ENCODE measurements at regions not wholly inside any gene's neighbourhood (a gene's known extent, or its start where the extent isn't known, plus 50 kb on each side); places are given as distances from the start of the nearest gene placed in this dataset.

DNA sequence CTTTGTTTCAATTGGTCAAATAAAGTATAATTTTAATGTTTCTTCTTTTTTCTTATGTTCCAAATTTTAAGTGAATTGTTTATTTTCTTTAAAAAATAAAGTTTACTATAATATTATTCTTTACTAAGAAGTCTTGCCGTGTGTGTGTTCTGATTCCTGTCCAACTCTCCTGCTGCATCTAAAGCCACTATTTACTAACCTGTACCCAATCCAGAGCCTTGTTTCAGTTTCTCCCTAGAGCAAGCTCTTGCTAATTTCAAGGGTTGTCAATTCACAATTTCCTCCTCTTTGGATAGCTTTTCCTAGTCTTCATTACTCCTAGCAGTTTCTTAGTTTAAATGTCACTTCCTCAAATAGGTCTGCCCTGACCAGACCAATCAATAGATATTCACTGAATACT, 314.9 kb upstream of the SEMA3A start:
- no peak for DNase-seq
- no peak overlapping the region for H3K27ac ChIP-seq
- H3K36me3 ChIP-seq (replicated peaks in 1 of 2) = no peaks in the 10 kb centered on the region
- WGBS, 4 donors = 77 to 82% (median 79%) methylated on average over 1 of the region's 1 CpG
- no peak overlapping the region for H3K4me3 ChIP-seq
- intact Hi-C loops (cut with DNase I) = no loop called here
- no peak for TF ChIP-seq POLR2A (IDR thresholded peaks at IDR 0.05)
- TF ChIP-seq CTCF (IDR thresholded peaks at IDR 0.05) = no peak
- H3K4me1 ChIP-seq (replicated peaks in 1 of 2) = no peaks in the 10 kb centered on the region
- H3K27me3 ChIP-seq = no peaks in the 10 kb centered on the region
- no peaks in the 10 kb centered on the region for H3K9me3 ChIP-seq (replicated peaks in 1 of 3)

DNA sequence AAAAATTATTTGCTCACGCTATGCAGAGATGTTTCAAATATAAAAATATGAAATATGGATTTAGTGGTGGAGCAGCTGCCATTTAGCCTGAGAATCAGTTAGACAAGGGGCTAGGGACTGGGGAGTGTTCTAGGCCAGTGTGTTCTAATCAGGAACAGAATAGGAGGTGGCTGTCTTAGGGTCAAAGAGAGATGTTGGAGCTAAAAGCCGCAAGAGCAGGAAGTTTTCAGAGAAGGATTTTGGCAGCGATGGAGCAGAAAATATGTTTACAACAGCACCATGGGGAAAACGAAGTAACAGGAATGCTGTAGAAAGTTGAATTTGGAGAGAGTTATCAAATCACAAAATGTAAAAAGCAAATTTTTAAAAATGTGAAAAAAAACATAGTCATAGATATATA, 314.0 kb upstream of the SEMA3A start:
- no peaks in the 10 kb centered on the region for H3K9me3 ChIP-seq (replicated peaks in 1 of 3)
- no peaks in the 10 kb centered on the region for H3K36me3 ChIP-seq (replicated peaks in 1 of 2)
- no peak for DNase-seq
- TF ChIP-seq CTCF (IDR thresholded peaks at IDR 0.05) (no peak), POLR2A (IDR thresholded peaks at IDR 0.05) (no peak)
- WGBS, 4 donors = 62 to 75% (median 68%) methylated on average over 4 of the region's 4 CpGs
- no peak overlapping the region for H3K4me3 ChIP-seq
- intact Hi-C loops (cut with DNase I) = no loop called here
- no peaks in the 10 kb centered on the region for H3K4me1 ChIP-seq (replicated peaks in 1 of 2)
- H3K27ac ChIP-seq = no peak overlapping the region
- no peaks in the 10 kb centered on the region for H3K27me3 ChIP-seq

GRCh38 chr7:84507529-84507928, 312.9 kb upstream of the SEMA3A start:
- 85 to 96% (median 87%) methylated on average over 5 of the region's 5 CpGs for WGBS, 4 donors
- no peaks in the 10 kb centered on the region for H3K27me3 ChIP-seq
- no peak overlapping the region for H3K4me3 ChIP-seq
- no peaks in the 10 kb centered on the region for H3K36me3 ChIP-seq (replicated peaks in 1 of 2)
- H3K9me3 ChIP-seq (replicated peaks in 1 of 3) = no peaks in the 10 kb centered on the region
- TF ChIP-seq CTCF (IDR thresholded peaks at IDR 0.05) (no peak), POLR2A (IDR thresholded peaks at IDR 0.05) (no peak)
- no peaks in the 10 kb centered on the region for H3K4me1 ChIP-seq (replicated peaks in 1 of 2)
- DNase-seq = no peak
- intact Hi-C loops (cut with DNase I) = no loop called here
- no peak overlapping the region for H3K27ac ChIP-seq

GRCh38 chr7:84506151-84506550, 311.6 kb upstream of the SEMA3A start:
- no peak for TF ChIP-seq POLR2A (IDR thresholded peaks at IDR 0.05)
- no peak for TF ChIP-seq CTCF (IDR thresholded peaks at IDR 0.05)
- no peaks in the 10 kb centered on the region for H3K4me1 ChIP-seq (replicated peaks in 1 of 2)
- no peaks in the 10 kb centered on the region for H3K27me3 ChIP-seq
- DNase-seq = no peak
- no peaks in the 10 kb centered on the region for H3K36me3 ChIP-seq (replicated peaks in 1 of 2)
- H3K27ac ChIP-seq = no peak overlapping the region
- H3K9me3 ChIP-seq (replicated peaks in 1 of 3) = peaks cover 0 to 3% (median 0%) of the 10 kb centered on the region in 3 donors
- no peak overlapping the region for H3K4me3 ChIP-seq
- WGBS, 4 donors = 53 to 88% (median 79%) methylated on average over 1 of the region's 1 CpG
- intact Hi-C loops (cut with DNase I) = no loop called here
